GM12875 (cell line): ENCODE measurements at regions not wholly inside any gene's neighbourhood (a gene's known extent, or its start where the extent isn't known, plus 50 kb on each side); places are given as distances from the start of the nearest gene placed in this dataset.

Experiments used
- H3K4me3 ChIP-seq: one replicate; pipeline ENCODE4 v1.5.1; 2011; ENCODE audit warnings: low read depth, low read length, control low read depth
- TF ChIP-seq, protein P1 (sequence below): IDR thresholded peaks from 2 replicates; pipeline ENCODE4 v1.5.1; 2011; ENCODE audit warnings: low read depth, mild to moderate bottlenecking, control low read depth, inconsistent platforms, low read length, moderate library complexity, borderline replicate concordance; ENCODE audit not compliant: insufficient read depth

DNA sequence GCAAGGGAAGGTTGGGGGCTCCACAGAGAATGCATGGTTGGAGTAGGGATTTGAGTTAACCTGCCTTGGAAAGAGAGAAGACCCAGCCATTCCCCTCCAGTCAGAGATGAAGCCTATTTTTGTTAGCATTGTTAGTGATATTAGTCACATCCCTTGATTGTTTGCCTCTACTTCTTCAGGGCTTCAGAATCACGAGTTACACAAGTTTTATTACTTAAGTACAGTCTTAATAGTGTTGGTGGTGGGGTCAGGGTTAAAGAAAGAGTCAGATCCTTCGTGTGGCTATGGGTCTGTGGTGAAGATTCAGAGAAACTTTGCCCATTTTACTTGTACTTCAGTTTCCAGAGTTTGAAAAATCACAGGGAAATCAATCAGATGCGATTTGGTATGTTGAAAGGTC is 363.1 kb downstream of the LRIG3 start:
- TF ChIP-seq, protein P1, sequence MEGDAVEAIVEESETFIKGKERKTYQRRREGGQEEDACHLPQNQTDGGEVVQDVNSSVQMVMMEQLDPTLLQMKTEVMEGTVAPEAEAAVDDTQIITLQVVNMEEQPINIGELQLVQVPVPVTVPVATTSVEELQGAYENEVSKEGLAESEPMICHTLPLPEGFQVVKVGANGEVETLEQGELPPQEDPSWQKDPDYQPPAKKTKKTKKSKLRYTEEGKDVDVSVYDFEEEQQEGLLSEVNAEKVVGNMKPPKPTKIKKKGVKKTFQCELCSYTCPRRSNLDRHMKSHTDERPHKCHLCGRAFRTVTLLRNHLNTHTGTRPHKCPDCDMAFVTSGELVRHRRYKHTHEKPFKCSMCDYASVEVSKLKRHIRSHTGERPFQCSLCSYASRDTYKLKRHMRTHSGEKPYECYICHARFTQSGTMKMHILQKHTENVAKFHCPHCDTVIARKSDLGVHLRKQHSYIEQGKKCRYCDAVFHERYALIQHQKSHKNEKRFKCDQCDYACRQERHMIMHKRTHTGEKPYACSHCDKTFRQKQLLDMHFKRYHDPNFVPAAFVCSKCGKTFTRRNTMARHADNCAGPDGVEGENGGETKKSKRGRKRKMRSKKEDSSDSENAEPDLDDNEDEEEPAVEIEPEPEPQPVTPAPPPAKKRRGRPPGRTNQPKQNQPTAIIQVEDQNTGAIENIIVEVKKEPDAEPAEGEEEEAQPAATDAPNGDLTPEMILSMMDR = no peak
- no peak overlapping the region for H3K4me3 ChIP-seq

GRCh38 chr12:58557661-58558060 is 362.6 kb downstream of the LRIG3 start:
- TF ChIP-seq, protein P1 = no peak
- no peak overlapping the region for H3K4me3 ChIP-seq

- TF ChIP-seq, protein P1 = no peak
- H3K4me3 ChIP-seq = no peak overlapping the region
Observed at GRCh38 chr12:58563621-58564020, 356.7 kb downstream of the LRIG3 start.

- H3K4me3 ChIP-seq = no peak overlapping the region
- TF ChIP-seq, protein P1 = no peak
Observed at GRCh38 chr12:58564721-58565120, 355.6 kb downstream of the LRIG3 start.

DNA sequence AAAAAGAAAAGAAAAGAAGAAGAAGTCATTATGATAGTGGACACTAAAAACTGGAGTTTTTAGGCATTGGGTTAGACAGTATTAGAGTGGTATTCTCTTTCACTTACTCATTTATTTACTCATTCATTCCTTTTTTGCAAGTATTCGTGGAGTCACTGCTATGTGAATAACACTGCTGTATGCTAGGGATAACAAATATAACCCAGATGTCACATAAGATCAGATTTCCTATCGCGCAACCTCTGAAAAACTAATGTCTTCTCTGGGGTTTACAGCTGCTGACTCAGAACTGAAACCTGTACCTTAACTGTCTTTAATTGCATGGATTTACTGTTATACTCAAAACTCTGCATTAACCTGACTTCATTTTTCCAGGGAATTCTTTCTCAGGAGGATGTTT is 353.7 kb downstream of the LRIG3 start:
- H3K4me3 ChIP-seq = no peak overlapping the region

GRCh38 chr12:58567189-58567588 is 353.1 kb downstream of the LRIG3 start:
- no peak overlapping the region for H3K4me3 ChIP-seq
- TF ChIP-seq, protein P1 = no peak

More for the DNA sequence above, 353.7 kb downstream of the LRIG3 start:
- TF ChIP-seq, protein P1 = no peak

GRCh38 chr12:58570411-58570810 is 349.9 kb downstream of the LRIG3 start:
- TF ChIP-seq, protein P1 = no peak
- H3K4me3 ChIP-seq = no peak overlapping the region
